UCSD-AML1 (cell line): ENCODE measurements at regions not wholly inside any gene's neighbourhood (a gene's known extent, or its start where the extent isn't known, plus 50 kb on each side); places are given as distances from the start of the nearest gene placed in this dataset.
"Not testable (repeated sequence)": the region's sequence is repeated elsewhere in the genome, so short reads cannot be mapped to it uniquely, and the experiment has no call there.

Experiments
- DNase-seq: peaks from one replicate; lab custom pipeline; 2025; ENCODE audit not compliant: unreplicated experiment; lab: John Stamatoyannopoulos, UW

GRCh38 chr1:60679524-60680375 lies 402.6 kb upstream of the NFIA start:
- DNase-seq, result no peak

GRCh38 chr1:60678802-60679201 lies 403.6 kb upstream of the NFIA start:
- no peak for DNase-seq

- DNase-seq, result no peak
Measured at GRCh38 chr1:60678391-60678790, 404.0 kb upstream of the NFIA start.

GRCh38 chr1:60672449-60672848 lies 409.9 kb upstream of the NFIA start:
- DNase-seq, result no peak

GRCh38 chr1:60670302-60670701 lies 412.1 kb upstream of the NFIA start:
- no peak for DNase-seq

GRCh38 chr1:60668585-60668984 lies 413.8 kb upstream of the NFIA start:
- no peak for DNase-seq

GRCh38 chr1:60665311-60665710 lies 417.1 kb upstream of the NFIA start:
- DNase-seq, result no peak

GRCh38 chr1:60664086-60664625 lies 418.2 kb upstream of the NFIA start:
- DNase-seq, result no peak

- DNase-seq, result no peak
Measured at GRCh38 chr1:60662486-60663044, 419.8 kb upstream of the NFIA start.

GRCh38 chr1:60657926-60658325 lies 424.4 kb upstream of the NFIA start:
- DNase-seq, result no peak

GRCh38 chr1:60655679-60656355 lies 426.5 kb upstream of the NFIA start:
- no peak for DNase-seq

- DNase-seq, result not testable (repeated sequence)
Measured at GRCh38 chr1:60640033-60640551, 442.3 kb upstream of the NFIA start.

- DNase-seq, result no peak
Measured at GRCh38 chr1:60639287-60639686, 443.1 kb upstream of the NFIA start.

- DNase-seq, result no peak
Measured at GRCh38 chr1:60637651-60638050, 444.7 kb upstream of the NFIA start.

GRCh38 chr1:60636946-60637345 lies 445.4 kb upstream of the NFIA start:
- no peak for DNase-seq

- no peak for DNase-seq
Measured at GRCh38 chr1:60634106-60634505, 448.3 kb upstream of the NFIA start.

GRCh38 chr1:60622486-60622885 lies 459.9 kb upstream of the NFIA start:
- no peak for DNase-seq

- DNase-seq, result no peak
Measured at GRCh38 chr1:60621368-60621851, 461.0 kb upstream of the NFIA start.

- no peak for DNase-seq
Measured at GRCh38 chr1:60620087-60620486, 462.3 kb upstream of the NFIA start.

GRCh38 chr1:60619581-60619980 lies 462.8 kb upstream of the NFIA start:
- no peak for DNase-seq

GRCh38 chr1:60615666-60616065 lies 466.7 kb upstream of the NFIA start:
- DNase-seq, result no peak
